ENCODE measurements at regions not wholly inside any gene's neighbourhood (a gene's known extent, or its start where the extent isn't known, plus 50 kb on each side); places are given as distances from the start of the nearest gene placed in this dataset.
"Not testable (repeated sequence)": the region's sequence is repeated elsewhere in the genome, so short reads cannot be mapped to it uniquely, and the experiment has no call there.

DNA sequence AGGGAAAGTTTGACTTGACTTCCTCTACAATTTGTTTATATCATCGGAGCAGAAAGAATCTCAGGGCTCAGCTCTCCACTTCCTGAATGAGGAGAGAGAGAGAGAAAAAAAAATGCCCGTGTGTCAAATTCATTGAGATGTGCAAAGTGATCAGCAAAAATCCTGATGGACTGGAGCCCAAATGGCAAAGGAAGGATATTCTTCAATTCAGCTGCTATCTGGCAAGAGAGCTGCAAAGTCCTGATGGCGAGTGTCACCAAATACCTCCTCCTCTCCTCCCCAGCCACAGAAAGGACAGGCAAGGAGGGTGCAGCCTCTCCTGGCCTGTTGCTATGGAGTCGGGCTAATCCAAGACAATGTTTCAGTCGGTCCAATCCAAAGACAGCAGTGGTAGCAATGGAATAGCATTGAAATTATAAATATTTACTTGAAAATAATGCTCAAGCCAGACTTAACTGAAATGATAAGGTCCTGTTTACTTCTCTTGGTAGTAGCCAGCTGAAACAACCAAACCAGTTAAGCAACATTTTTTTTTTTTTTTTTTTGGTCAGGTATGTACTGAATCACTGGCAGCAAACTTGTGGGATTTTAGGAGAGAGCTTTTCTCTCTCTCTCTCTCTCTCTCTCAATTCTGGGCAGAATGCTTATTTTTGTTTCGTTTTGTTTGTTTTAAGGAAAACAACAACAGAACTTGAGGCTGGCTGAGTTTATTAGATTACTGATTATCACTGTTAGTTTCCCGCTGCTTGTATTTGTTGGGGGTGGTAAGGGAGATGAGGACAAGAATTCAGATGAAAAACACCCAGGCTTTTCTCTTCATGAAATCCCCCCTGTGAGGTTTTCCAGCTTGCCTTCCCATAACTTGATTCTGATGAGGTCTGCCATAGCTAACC, 204.2 kb downstream of the BCAS1 start:
- no peak overlapping the region for H3K9ac ChIP-seq
- H3K79me2 ChIP-seq = no peaks in the 10 kb centered on the region
- H3K4me3 ChIP-seq (ENCODE audit: low read depth, low read length) = peak overlapping the region; percentile 55
- peak overlapping the region; percentile 99 for H3K27ac ChIP-seq
- H3K4me1 ChIP-seq = peaks cover 54% of the 10 kb centered on the region
- no peaks in the 10 kb centered on the region for H3K9me3 ChIP-seq (ENCODE audit: control insufficient read depth, low read length)
- H3K36me3 ChIP-seq (ENCODE audit: control insufficient read depth, insufficient read depth, low read length) = no peaks in the 10 kb centered on the region
- H3K4me2 ChIP-seq (ENCODE audit: low read length) = peak overlapping the region; percentile 92
- H3K27me3 ChIP-seq (ENCODE audit: control insufficient read depth, insufficient read depth, low read length) = no peaks in the 10 kb centered on the region
- H2AFZ ChIP-seq = peak overlapping the region; percentile 72
- TF ChIP-seq, protein P1, sequence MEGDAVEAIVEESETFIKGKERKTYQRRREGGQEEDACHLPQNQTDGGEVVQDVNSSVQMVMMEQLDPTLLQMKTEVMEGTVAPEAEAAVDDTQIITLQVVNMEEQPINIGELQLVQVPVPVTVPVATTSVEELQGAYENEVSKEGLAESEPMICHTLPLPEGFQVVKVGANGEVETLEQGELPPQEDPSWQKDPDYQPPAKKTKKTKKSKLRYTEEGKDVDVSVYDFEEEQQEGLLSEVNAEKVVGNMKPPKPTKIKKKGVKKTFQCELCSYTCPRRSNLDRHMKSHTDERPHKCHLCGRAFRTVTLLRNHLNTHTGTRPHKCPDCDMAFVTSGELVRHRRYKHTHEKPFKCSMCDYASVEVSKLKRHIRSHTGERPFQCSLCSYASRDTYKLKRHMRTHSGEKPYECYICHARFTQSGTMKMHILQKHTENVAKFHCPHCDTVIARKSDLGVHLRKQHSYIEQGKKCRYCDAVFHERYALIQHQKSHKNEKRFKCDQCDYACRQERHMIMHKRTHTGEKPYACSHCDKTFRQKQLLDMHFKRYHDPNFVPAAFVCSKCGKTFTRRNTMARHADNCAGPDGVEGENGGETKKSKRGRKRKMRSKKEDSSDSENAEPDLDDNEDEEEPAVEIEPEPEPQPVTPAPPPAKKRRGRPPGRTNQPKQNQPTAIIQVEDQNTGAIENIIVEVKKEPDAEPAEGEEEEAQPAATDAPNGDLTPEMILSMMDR (IDR thresholded peaks at IDR 0.05) = no peak

DNA sequence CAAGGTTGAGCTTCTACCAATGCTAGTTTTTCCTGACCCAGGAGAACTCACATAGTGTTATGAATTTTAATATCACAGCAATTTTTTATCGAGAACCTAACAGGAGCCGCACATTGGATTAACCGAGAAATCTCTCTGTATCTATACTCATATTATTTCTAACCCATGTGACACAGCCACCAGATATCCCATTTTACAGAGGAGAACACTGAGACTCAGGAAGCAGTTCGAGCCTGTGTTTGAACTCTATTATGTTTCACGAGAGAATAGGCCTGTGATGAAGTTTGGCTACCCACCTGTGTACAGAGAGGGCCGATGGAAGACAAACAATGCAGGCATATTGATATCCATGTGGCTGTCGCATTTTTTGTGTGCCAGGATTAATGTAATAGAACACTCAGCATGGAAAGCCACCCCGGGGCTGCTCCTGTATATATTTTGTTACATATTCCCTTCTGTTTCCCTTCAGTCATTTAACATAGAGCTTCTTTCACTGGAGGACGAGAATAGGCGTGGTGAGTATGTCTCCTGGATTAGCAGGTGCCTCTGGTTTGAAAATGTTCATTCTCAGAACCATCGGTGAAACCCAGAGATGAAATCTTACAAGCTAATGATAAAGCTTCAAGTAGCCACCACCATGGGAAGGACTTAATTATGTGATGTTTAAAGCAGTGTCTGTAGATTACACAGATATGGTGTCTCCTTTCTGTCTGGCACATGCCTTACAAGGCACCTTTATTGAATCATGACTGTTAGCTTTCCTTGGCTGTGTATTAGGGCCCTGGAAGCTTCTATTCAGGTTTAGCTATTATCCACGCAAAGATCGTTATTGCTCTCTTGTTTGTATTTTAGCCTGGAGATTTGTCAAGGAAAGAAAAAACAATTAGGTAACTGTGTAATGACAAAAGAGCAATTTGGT, 205.4 kb downstream of the BCAS1 start:
- peak overlapping the region; percentile 99 for H3K27ac ChIP-seq
- peak overlapping the region; percentile 92 for H3K4me2 ChIP-seq (ENCODE audit: low read length)
- peak overlapping the region; percentile 68 for H2AFZ ChIP-seq
- not testable (repeated sequence) for H3K79me2 ChIP-seq; H3K27me3 ChIP-seq (ENCODE audit: control insufficient read depth, insufficient read depth, low read length); H3K9ac ChIP-seq; H3K9me3 ChIP-seq (ENCODE audit: control insufficient read depth, low read length); H3K36me3 ChIP-seq (ENCODE audit: control insufficient read depth, insufficient read depth, low read length)
- H3K4me1 ChIP-seq = peaks cover 51% of the 10 kb centered on the region
- H3K4me3 ChIP-seq (ENCODE audit: low read depth, low read length) = peak overlapping the region; percentile 55

DNA sequence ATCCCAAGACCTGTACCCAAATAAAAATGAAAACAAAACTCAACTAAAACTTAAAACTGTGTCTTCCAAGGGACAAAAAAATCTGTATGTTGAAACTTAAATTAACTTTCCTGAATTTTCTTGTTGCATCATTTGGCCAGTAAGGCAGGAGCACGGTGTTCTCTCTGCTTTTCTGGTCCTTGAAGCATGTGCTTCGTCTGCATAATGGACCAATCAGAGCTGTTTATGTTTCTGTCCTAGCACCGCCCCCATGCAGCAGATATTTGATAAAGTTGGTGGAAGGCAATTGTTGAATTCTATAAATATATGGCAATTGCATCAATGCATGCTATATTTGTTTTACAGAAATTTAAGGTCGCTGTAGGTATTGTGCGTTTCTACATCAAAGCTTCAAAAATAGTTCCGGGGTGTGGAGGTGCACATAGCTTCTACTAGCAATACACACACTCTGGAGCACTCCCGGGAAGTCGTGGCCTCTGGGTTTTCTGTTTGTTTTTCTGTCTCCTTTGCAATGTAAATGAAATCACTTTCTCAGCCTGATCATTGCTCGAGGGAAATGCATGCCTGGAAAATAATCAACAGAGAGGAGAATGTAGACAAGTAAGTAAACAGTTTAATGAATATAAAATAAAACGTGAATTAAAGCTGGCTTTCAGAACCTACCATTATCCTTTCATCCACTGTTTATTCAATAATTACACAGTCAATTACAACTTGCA, 206.3 kb downstream of the BCAS1 start:
- not testable (repeated sequence) for H3K4me2 ChIP-seq (ENCODE audit: low read length); H3K79me2 ChIP-seq; H3K9me3 ChIP-seq (ENCODE audit: control insufficient read depth, low read length); H3K9ac ChIP-seq; H3K36me3 ChIP-seq (ENCODE audit: control insufficient read depth, insufficient read depth, low read length); H3K27me3 ChIP-seq (ENCODE audit: control insufficient read depth, insufficient read depth, low read length); H2AFZ ChIP-seq; H3K4me3 ChIP-seq (ENCODE audit: low read depth, low read length)
- Histone ChIP-seq H3K4me1 (peaks cover 46% of the 10 kb centered on the region), H3K27ac (peak overlapping the region; percentile 99)

DNA sequence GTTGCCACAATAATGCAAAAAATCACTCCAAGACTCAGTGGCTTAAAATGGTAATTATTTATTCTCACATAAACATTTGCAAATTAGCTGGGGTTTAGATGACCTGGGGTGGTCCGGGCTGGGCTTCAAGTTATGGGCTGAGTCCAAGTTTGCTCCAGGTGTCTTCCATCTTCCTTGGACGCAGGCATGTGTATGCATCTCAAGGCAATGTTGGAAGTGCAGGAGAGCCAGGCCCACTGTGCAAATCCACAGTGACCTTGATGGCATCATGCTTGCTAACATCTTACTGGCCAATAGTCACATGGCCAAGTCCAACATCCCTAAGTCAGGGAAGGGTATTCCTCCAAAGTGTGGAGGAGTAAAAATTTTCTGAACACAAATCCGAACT, 206.9 kb downstream of the BCAS1 start:
- not testable (repeated sequence) for H3K9me3 ChIP-seq (ENCODE audit: control insufficient read depth, low read length); H3K36me3 ChIP-seq (ENCODE audit: control insufficient read depth, insufficient read depth, low read length); H2AFZ ChIP-seq; H3K4me3 ChIP-seq (ENCODE audit: low read depth, low read length); H3K9ac ChIP-seq; H3K4me2 ChIP-seq (ENCODE audit: low read length); H3K27me3 ChIP-seq (ENCODE audit: control insufficient read depth, insufficient read depth, low read length); H3K79me2 ChIP-seq
- peaks cover 46% of the 10 kb centered on the region for H3K4me1 ChIP-seq
- H3K27ac ChIP-seq = peak overlapping the region; percentile 99

DNA sequence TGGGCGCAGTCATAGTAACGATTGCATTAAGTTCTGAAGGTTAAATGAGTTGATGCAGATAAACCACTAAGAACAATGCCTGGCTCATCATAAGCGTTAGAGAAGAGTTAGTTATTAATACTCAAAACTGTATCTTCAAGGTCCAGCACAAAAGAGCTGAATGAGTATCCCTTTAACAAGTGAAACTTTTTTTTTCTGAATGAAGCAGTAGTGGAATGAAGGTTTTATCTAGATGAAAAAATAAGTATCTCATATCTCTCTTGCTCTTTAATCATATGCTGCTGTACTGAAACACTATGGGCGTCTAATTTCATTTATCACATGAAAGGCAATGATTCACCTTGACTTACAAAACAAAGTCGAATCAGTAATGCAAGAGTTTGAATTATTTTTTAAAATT, 207.4 kb downstream of the BCAS1 start:
- H3K9me3 ChIP-seq (ENCODE audit: control insufficient read depth, low read length); H3K9ac ChIP-seq; H3K79me2 ChIP-seq; H3K4me3 ChIP-seq (ENCODE audit: low read depth, low read length); H3K4me2 ChIP-seq (ENCODE audit: low read length); H3K36me3 ChIP-seq (ENCODE audit: control insufficient read depth, insufficient read depth, low read length); H3K27me3 ChIP-seq (ENCODE audit: control insufficient read depth, insufficient read depth, low read length): not testable (repeated sequence)
- H3K4me1 ChIP-seq = peaks cover 45% of the 10 kb centered on the region
- H2AFZ ChIP-seq = peak overlapping the region; percentile 1
- peak overlapping the region; percentile 99 for H3K27ac ChIP-seq

DNA sequence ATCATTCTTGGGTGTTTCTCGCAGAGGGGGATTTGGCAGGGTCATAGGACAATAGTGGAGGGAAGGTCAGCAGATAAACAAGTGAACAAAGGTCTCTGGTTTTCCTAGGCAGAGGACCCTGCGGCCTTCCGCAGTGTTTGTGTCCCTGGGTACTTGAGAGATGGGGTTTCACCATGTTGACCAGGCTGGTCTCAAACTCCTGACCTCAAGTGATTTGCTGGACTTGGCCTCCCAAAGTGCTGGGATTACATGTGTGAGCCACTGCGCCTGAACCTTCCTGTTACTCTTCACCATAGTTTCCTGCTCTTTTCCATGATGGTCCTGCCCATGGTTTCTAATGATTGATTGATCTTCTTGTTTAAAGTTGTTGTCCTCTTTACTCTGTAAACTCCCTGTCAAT, 207.9 kb downstream of the BCAS1 start:
- not testable (repeated sequence) for H3K27me3 ChIP-seq (ENCODE audit: control insufficient read depth, insufficient read depth, low read length); H3K9ac ChIP-seq; H2AFZ ChIP-seq; H3K9me3 ChIP-seq (ENCODE audit: control insufficient read depth, low read length); H3K36me3 ChIP-seq (ENCODE audit: control insufficient read depth, insufficient read depth, low read length); H3K4me3 ChIP-seq (ENCODE audit: low read depth, low read length); H3K4me2 ChIP-seq (ENCODE audit: low read length); H3K79me2 ChIP-seq
- H3K27ac ChIP-seq = peak overlapping the region; percentile 99
- peaks cover 46% of the 10 kb centered on the region for H3K4me1 ChIP-seq

DNA sequence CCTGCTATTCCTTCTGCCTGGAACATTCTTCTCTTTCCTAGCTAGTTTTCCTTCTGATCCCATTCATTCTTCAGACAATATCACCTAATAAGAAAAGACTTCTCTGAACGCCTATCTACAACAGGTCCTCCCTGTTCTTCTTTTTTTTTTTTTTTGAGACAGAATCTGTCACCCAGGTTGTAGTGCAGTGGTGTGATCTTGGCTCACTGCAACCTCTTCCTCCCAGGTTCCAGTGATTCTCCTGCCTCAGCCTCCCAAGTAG, 208.3 kb downstream of the BCAS1 start:
- peaks cover 41% of the 10 kb centered on the region for H3K4me1 ChIP-seq
- not testable (repeated sequence) for H3K27ac ChIP-seq; H3K36me3 ChIP-seq (ENCODE audit: control insufficient read depth, insufficient read depth, low read length); H3K9ac ChIP-seq; H2AFZ ChIP-seq; H3K4me3 ChIP-seq (ENCODE audit: low read depth, low read length); H3K79me2 ChIP-seq; H3K9me3 ChIP-seq (ENCODE audit: control insufficient read depth, low read length); H3K4me2 ChIP-seq (ENCODE audit: low read length); H3K27me3 ChIP-seq (ENCODE audit: control insufficient read depth, insufficient read depth, low read length)

Measured in parathyroid adenoma (tissue), 2 donors.